ENCODE measurements at regions not wholly inside any gene's neighbourhood (a gene's known extent, or its start where the extent isn't known, plus 50 kb on each side); places are given as distances from the start of the nearest gene placed in this dataset.

DNA sequence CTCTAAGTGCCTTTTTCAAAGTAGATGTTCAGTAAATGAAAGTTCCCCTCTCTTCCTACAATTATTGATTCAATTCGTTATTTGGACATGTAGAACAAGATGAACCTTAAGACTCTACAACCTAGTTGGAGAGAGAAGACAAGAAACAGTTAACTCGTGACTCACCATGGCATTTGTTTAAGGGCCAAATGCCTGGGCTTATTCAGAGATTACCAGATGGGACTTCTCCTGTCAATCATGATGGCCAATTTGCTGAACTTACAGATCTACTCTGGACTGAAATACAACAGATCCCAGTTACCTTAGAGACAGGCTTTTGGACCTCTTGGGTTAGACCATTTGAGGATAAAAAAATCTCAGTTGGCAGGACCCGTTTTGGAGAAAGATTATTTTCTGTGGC is 93.5 kb downstream of the C1orf94 start:
- H3K4me2 ChIP-seq (ENCODE audit: low read length): no peak overlapping the region
- H3K79me2 ChIP-seq (ENCODE audit: low read length): no peaks in the 10 kb centered on the region
- H3K27me3 ChIP-seq (ENCODE audit: low read depth, low read length): no peaks in the 10 kb centered on the region

DNA sequence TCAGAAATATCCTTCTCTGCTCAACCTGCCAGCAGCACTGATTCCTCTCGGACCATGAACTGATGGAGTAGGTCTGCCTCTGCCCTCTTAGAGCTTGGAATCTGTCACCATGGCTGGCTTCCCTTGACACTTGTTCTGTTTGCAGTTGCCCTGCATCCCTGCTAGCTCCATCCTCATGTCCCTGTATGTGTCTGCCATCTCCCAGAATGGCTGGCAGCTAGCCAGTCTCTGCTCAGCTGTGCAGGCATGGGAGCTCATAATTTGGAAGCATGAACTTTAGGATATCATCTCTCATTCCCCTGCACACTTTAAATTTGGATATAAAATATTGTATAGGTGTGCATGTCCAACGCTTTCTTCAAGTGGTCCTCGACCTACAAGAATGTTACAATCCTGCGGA is 95.4 kb downstream of the C1orf94 start:
- H3K79me2 ChIP-seq (ENCODE audit: low read length): no peaks in the 10 kb centered on the region
- peaks cover 10% of the 10 kb centered on the region for H3K4me1 ChIP-seq (ENCODE audit: low read length)
- no peak overlapping the region for H3K9ac ChIP-seq (ENCODE audit: low read length)
- no peak overlapping the region for H3K4me3 ChIP-seq (ENCODE audit: low read length)
- no peaks in the 10 kb centered on the region for H3K36me3 ChIP-seq (replicated peaks; ENCODE audit: low read depth, low read length)
- H4K20me1 ChIP-seq (ENCODE audit: insufficient read depth, low read length): no peaks in the 10 kb centered on the region
- no peaks in the 10 kb centered on the region for H3K9me3 ChIP-seq (ENCODE audit: insufficient read depth, low read length)
- H2AFZ ChIP-seq (ENCODE audit: low read depth, low read length): no peak overlapping the region
- TF ChIP-seq EZH2phosphoT487 (IDR thresholded peaks at IDR 0.05; ENCODE audit: low read depth): no peak
- TF ChIP-seq, protein P1, sequence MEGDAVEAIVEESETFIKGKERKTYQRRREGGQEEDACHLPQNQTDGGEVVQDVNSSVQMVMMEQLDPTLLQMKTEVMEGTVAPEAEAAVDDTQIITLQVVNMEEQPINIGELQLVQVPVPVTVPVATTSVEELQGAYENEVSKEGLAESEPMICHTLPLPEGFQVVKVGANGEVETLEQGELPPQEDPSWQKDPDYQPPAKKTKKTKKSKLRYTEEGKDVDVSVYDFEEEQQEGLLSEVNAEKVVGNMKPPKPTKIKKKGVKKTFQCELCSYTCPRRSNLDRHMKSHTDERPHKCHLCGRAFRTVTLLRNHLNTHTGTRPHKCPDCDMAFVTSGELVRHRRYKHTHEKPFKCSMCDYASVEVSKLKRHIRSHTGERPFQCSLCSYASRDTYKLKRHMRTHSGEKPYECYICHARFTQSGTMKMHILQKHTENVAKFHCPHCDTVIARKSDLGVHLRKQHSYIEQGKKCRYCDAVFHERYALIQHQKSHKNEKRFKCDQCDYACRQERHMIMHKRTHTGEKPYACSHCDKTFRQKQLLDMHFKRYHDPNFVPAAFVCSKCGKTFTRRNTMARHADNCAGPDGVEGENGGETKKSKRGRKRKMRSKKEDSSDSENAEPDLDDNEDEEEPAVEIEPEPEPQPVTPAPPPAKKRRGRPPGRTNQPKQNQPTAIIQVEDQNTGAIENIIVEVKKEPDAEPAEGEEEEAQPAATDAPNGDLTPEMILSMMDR (IDR thresholded peaks at IDR 0.05; ENCODE audit: low read depth, low read length): no peak
- no peaks in the 10 kb centered on the region for H3K27me3 ChIP-seq (ENCODE audit: low read depth, low read length)
- H3K4me2 ChIP-seq (ENCODE audit: low read length): no peak overlapping the region
- no peak overlapping the region for H3K27ac ChIP-seq (ENCODE audit: low read length)

More for the DNA sequence above, 93.5 kb downstream of the C1orf94 start:
- Histone ChIP-seq H3K4me3 (ENCODE audit: low read length) (no peak overlapping the region), H2AFZ (ENCODE audit: low read depth, low read length) (no peak overlapping the region), H3K4me1 (ENCODE audit: low read length) (peaks cover 19% of the 10 kb centered on the region), H4K20me1 (ENCODE audit: insufficient read depth, low read length) (no peaks in the 10 kb centered on the region), H3K9me3 (ENCODE audit: insufficient read depth, low read length) (no peaks in the 10 kb centered on the region), H3K9ac (ENCODE audit: low read length) (no peak overlapping the region), H3K27ac (ENCODE audit: low read length) (no peak overlapping the region), H3K36me3 (replicated peaks; ENCODE audit: low read depth, low read length) (no peaks in the 10 kb centered on the region)
- TF ChIP-seq, protein P1 (IDR thresholded peaks at IDR 0.05; ENCODE audit: low read depth, low read length): no peak
- no peak for TF ChIP-seq EZH2phosphoT487 (IDR thresholded peaks at IDR 0.05; ENCODE audit: low read depth)

DNA sequence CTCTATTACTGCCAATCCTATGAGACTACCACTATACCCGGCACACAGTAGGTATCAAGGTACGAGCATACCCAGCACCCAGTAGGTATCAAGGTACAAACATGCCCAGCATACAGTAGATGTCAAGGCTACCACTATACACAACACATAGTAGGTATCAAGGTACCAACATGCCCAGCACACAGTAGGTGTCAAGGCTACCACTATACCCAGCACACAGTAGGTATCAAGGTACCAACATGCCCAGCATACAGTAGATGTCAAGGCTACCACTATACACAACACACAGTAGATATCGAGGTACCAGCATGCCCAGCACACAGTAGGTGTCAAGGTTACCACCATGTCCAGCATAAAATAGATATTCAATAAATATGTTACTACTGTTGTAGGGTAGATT is 98.4 kb downstream of the C1orf94 start:
- H3K9me3 ChIP-seq (ENCODE audit: insufficient read depth, low read length): no peaks in the 10 kb centered on the region
- no peak overlapping the region for H3K4me2 ChIP-seq (ENCODE audit: low read length)
- H2AFZ ChIP-seq (ENCODE audit: low read depth, low read length): no peak overlapping the region
- TF ChIP-seq, protein P1 (IDR thresholded peaks at IDR 0.05; ENCODE audit: low read depth, low read length): no peak
- no peak for TF ChIP-seq EZH2phosphoT487 (IDR thresholded peaks at IDR 0.05; ENCODE audit: low read depth)
- H4K20me1 ChIP-seq (ENCODE audit: insufficient read depth, low read length): no peaks in the 10 kb centered on the region
- no peaks in the 10 kb centered on the region for H3K27me3 ChIP-seq (ENCODE audit: low read depth, low read length)
- no peak overlapping the region for H3K9ac ChIP-seq (ENCODE audit: low read length)
- no peaks in the 10 kb centered on the region for H3K4me1 ChIP-seq (ENCODE audit: low read length)
- no peaks in the 10 kb centered on the region for H3K36me3 ChIP-seq (replicated peaks; ENCODE audit: low read depth, low read length)
- no peak overlapping the region for H3K27ac ChIP-seq (ENCODE audit: low read length)
- no peaks in the 10 kb centered on the region for H3K79me2 ChIP-seq (ENCODE audit: low read length)
- H3K4me3 ChIP-seq (ENCODE audit: low read length): no peak overlapping the region

DNA sequence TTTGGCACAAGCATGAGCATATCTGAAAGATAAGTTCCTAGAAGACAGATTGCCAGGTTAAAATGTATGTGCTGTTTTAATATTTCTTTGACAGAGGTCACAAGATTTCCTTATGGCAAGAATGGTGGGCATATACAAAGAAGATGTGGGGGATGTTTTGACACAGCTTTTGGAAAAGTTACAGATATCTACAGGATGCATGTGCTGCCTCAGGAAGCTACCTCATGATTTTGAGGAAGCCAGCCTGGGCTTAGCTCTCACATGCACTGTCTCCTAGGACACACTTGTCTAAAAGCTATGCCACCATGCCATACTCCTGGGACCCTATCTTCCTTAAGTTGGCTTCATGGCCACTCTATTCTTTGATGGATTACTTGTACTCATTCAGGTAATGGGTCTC is 99.9 kb downstream of the C1orf94 start:
- no peaks in the 10 kb centered on the region for H3K79me2 ChIP-seq (ENCODE audit: low read length)
- H3K9ac ChIP-seq (ENCODE audit: low read length): no peak overlapping the region
- H2AFZ ChIP-seq (ENCODE audit: low read depth, low read length): no peak overlapping the region
- no peak overlapping the region for H3K27ac ChIP-seq (ENCODE audit: low read length)
- no peaks in the 10 kb centered on the region for H3K4me1 ChIP-seq (ENCODE audit: low read length)
- no peak overlapping the region for H3K4me3 ChIP-seq (ENCODE audit: low read length)
- no peaks in the 10 kb centered on the region for H3K36me3 ChIP-seq (replicated peaks; ENCODE audit: low read depth, low read length)
- H3K4me2 ChIP-seq (ENCODE audit: low read length): no peak overlapping the region
- H3K27me3 ChIP-seq (ENCODE audit: low read depth, low read length): no peaks in the 10 kb centered on the region
- H4K20me1 ChIP-seq (ENCODE audit: insufficient read depth, low read length): no peaks in the 10 kb centered on the region
- no peak for TF ChIP-seq EZH2phosphoT487 (IDR thresholded peaks at IDR 0.05; ENCODE audit: low read depth)
- TF ChIP-seq, protein P1 (IDR thresholded peaks at IDR 0.05; ENCODE audit: low read depth, low read length): no peak
- no peaks in the 10 kb centered on the region for H3K9me3 ChIP-seq (ENCODE audit: insufficient read depth, low read length)

Data from OCI-LY3 (cell line).